Ovary (tissue), 3 donors: ENCODE measurements at regions not wholly inside any gene's neighbourhood (a gene's known extent, or its start where the extent isn't known, plus 50 kb on each side); places are given as distances from the start of the nearest gene placed in this dataset.

Experiments
- EP300 ChIP-seq: sonication (generic); formaldehyde crosslinking; IDR thresholded peaks from one replicate; pipeline ENCODE4 v1.6.1; 2017; ENCODE audit warnings: antibody characterized with exemption
- POLR2A ChIP-seq: fragments of 450-650 bp; IDR thresholded peaks from one replicate; pipeline ENCODE4 v1.6.1; 2017; ENCODE audit warnings: antibody characterized with exemption, mild to moderate bottlenecking, moderate library complexity
- TF ChIP-seq, protein P1 (sequence below), 3 donors: fragments of 450-650 bp in 2 of 3; fragments of 200-600 bp in 1 of 3; IDR thresholded peaks; one replicate each; pipeline versions ENCODE4 v1.5.1 to v1.8.0; 2016 to 2022; ENCODE audit warnings: antibody characterized with exemption in 3 of 3, mild to moderate bottlenecking in 1 of 3
- donor health status: DM: no; HTN: no; CAD: no.

- TF ChIP-seq, protein P1, sequence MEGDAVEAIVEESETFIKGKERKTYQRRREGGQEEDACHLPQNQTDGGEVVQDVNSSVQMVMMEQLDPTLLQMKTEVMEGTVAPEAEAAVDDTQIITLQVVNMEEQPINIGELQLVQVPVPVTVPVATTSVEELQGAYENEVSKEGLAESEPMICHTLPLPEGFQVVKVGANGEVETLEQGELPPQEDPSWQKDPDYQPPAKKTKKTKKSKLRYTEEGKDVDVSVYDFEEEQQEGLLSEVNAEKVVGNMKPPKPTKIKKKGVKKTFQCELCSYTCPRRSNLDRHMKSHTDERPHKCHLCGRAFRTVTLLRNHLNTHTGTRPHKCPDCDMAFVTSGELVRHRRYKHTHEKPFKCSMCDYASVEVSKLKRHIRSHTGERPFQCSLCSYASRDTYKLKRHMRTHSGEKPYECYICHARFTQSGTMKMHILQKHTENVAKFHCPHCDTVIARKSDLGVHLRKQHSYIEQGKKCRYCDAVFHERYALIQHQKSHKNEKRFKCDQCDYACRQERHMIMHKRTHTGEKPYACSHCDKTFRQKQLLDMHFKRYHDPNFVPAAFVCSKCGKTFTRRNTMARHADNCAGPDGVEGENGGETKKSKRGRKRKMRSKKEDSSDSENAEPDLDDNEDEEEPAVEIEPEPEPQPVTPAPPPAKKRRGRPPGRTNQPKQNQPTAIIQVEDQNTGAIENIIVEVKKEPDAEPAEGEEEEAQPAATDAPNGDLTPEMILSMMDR (IDR thresholded peaks at IDR 0.05), result no peak
- TF ChIP-seq EP300, result no peak
- no peak for TF ChIP-seq POLR2A
These were observed 277.5 kb downstream of the LIG4 start for GRCh38 chr13:107937848-107938247.
